ENCODE measurements at regions not wholly inside any gene's neighbourhood (a gene's known extent, or its start where the extent isn't known, plus 50 kb on each side); places are given as distances from the start of the nearest gene placed in this dataset.

- TF ChIP-seq CTCF (conservative IDR thresholded peaks at IDR 0.05; ENCODE audit: low read depth, low read length), result no peak
- TF ChIP-seq EZH2 (IDR thresholded peaks at IDR 0.05; ENCODE audit: low read length, unreplicated experiment), result no peak
Measured at GRCh38 chr12:115869604-115870003, 407.9 kb downstream of the MED13L start.
